GM12892 (cell line): ENCODE measurements at regions not wholly inside any gene's neighbourhood (a gene's known extent, or its start where the extent isn't known, plus 50 kb on each side); places are given as distances from the start of the nearest gene placed in this dataset.

Experiments used
- POLR2A ChIP-seq: IDR thresholded peaks from 2 replicates; pipeline ENCODE4 v1.6.1; 2011; ENCODE audit warnings: low read depth, low read length, control low read depth
- POLR2AphosphoS5 ChIP-seq: IDR thresholded peaks from 2 replicates; pipeline ENCODE4 v1.6.1; 2011; ENCODE audit warnings: low read depth, low read length, control low read depth

- TF ChIP-seq POLR2A (no peak), POLR2AphosphoS5 (no peak)
Observed at GRCh38 chr6:90350689-90351554, 54.3 kb upstream of the BACH2 start.
